ENCODE measurements at regions not wholly inside any gene's neighbourhood (a gene's known extent, or its start where the extent isn't known, plus 50 kb on each side); places are given as distances from the start of the nearest gene placed in this dataset.

GRCh38 chr1:88063605-88064004 is 620.5 kb upstream of the PKN2 start:
- no peak for DNase-seq (ENCODE audit: low spot score)

DNA sequence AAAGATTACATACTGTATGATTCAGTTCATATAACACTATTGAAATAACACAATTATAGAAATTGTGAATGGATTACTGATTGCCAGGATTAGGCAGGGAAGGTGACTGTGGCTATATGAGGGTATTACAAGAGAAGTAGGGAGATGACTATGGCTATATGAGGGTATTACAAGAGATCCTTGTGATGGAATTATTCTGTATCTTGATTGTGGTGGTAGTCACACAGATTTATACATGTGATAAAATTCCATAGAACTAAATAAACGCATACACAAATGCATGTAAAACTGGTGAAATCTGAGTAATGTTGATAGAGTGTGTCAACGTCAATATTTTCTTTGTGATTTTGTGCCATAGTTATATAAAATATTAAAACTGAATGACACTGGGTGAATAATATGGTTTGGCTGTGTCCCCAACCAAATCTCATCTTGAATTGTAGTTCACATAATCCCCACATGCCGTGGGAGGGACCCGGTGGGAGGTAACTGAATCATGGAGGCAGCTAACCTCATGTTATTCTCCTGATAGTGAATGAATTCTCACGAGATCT is 615.6 kb upstream of the PKN2 start:
- no peak for DNase-seq (ENCODE audit: low spot score)

- DNase-seq (ENCODE audit: low spot score): no peak
Observed at GRCh38 chr1:88070956-88071355, 613.1 kb upstream of the PKN2 start.

GRCh38 chr1:88074661-88075060 is 609.4 kb upstream of the PKN2 start:
- DNase-seq (ENCODE audit: low spot score): no peak

- DNase-seq (ENCODE audit: low spot score): no peak
Observed at GRCh38 chr1:88075813-88076212, 608.3 kb upstream of the PKN2 start.

GRCh38 chr1:88079036-88079435 is 605.0 kb upstream of the PKN2 start:
- DNase-seq (ENCODE audit: low spot score): no peak

DNA sequence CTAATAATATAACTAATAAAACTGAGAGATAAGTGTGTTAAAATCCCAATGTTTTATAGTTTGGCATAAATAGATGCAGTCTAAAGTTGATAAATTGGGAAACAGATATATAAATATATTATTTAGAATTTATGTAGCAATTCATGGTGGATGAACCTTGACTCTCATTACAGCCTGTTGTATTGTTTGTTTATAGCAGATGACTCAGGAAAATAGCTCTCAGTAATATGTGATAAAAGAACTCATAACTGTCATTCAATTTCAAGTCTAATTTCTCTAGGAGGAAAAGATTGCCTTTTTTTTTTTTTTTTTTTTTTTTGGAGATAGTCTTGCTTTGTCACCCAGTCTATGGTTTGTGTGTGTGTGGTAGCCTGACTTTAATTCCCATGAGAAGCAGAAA is 603.2 kb upstream of the PKN2 start:
- DNase-seq (ENCODE audit: low spot score): no peak

DNA sequence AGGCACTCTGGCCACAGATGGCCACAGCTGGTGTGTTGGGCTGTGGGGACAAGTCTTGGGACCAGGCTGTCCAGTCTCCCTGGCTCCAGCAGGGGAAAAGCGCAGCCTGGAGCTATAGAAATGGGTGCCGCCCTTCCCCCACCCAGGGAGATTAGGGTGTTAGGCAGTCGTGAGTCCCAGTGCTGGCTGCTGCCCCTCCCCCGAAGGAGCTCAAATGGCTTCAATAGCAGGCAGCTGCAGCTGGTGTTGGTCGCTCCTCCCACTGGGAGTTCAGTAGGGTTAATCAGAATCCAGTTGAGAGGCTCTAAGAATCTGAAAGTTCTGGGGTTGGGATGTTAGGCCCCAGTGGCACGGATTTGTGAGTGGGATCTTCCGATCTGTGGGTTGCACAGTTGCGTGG is 595.6 kb upstream of the PKN2 start:
- DNase-seq (ENCODE audit: low spot score): no peak

DNA sequence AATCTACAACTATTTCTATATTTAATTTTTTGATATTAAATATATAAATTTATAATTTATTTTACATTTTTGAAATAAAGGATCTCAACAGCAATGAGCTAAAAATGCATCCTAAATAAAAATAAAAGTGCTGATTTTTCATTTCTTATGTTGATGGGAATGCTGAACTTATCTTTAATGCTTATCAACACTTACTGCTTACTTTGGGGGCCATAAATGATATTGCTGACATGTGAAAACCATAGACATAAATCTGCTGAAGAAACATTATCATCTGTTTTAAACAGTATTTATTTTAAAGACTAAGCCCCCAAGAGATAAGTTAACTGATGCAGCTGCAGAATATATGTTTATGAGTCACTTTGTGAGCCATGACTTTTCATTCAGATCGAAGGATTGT is 594.1 kb upstream of the PKN2 start:
- DNase-seq (ENCODE audit: low spot score): no peak

GRCh38 chr1:88098881-88099280 is 585.2 kb upstream of the PKN2 start:
- no peak for DNase-seq (ENCODE audit: low spot score)

GRCh38 chr1:88101041-88101440 is 583.0 kb upstream of the PKN2 start:
- no peak for DNase-seq (ENCODE audit: low spot score)

DNA sequence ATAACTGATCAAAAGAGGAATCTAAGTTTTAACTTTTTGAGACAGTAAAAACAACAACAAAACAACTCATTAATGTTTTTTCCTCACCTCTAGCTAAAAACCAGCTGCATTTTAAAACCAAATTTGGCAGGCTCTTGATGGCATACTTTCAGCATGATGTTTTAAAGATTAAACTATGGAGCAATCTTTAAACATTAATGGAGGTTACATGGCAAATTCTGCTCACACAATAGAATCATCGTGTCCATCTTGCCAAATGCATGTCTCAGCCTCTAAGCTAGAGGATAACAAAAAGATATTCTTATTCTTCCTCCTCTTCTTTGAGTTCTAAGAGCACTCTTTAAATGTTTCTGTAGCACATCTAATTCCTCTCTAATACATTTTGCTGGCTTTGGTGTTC is 579.8 kb upstream of the PKN2 start:
- no peak for DNase-seq (ENCODE audit: low spot score)

DNA sequence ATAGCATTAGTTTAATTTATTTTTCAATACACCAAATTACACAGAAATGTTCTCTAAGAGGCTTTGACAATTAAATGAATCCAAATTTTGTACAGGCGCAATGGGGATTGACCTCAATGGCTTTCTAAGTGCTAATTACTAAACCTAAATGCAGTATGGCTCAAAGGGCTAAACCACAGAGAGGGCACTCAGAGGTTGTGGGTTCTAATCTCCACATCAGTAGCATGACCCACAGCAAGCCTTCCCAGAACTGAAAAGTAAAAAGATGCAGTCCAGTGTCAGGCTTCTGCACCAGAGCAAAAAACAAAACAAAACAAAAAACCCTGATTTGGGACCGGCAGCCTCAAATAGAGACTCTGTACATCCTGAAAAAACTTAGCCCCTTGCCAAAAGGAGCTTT is 579.2 kb upstream of the PKN2 start:
- no peak for DNase-seq (ENCODE audit: low spot score)

GRCh38 chr1:88111816-88112215 is 572.3 kb upstream of the PKN2 start:
- no peak for DNase-seq (ENCODE audit: low spot score)

DNA sequence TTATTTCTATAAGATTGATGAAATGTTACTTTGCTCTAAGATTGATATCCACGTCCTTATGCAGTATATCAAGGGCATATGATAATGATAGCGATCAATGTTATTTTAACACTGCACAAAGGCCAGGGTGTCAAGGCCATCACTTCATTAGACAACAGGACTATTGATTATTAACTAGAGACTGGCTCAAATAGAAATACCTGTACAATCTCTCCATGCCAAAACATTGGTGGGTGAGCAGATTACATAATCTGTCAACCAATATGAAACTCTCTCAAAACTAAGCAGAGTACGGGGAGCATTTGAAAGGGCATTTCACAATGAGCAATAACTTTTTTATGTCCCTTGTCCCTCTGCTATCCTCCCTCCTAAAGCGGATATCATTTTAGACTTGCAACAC is 566.5 kb upstream of the PKN2 start:
- no peak for DNase-seq (ENCODE audit: low spot score)

DNA sequence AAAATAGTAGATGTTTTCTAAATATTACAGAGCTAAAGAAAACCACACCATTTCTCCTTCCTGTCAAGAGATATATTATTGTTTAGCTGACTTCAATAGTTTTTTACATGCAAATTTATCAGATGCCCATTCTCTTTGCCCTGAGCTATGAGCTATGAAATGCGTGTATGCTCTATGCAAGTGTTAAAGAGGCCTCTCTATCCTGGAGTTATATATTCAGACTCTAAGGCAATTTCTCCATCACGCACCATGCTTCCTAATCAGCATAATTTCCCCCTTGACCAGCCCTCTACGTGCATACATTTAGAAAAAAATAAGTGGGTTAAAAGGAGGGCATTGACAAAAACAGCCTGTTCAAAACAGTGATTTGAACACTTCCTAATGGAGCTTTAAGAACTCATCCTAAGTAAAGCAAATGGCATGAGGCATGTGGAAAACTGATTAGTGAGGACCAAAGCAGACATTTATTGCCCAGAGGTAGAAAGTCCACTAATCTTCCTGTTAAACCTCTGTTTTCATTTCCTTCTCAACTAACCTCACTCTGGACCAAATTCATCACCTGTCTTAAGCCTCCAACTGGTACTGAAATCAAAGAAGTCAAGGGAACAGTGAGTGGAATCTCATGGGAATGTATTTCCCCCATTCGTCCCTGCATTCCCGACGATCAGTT is 565.8 kb upstream of the PKN2 start:
- no peak for DNase-seq (ENCODE audit: low spot score)

DNA sequence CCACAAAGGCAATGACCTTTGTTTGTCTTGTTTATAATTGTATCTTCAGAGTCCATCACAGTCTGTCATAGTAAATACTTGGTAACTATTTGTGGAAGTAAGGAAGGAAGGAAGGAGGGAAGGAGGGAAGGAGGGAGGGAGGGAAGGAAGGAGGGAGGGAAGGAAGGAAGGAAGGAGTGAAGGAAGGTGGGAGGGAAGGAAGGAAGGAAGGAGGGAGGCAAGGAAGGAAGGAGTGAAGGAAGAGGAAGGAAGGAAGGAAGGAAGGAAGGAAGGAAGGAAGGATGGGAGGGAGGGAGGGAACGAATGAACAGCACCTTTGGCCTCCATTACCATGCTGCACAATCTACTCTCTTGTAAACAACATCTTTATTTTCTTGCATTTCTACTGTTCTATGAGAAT is 559.5 kb upstream of the PKN2 start:
- DNase-seq (ENCODE audit: low spot score): no peak

GRCh38 chr1:88126467-88126866 is 557.6 kb upstream of the PKN2 start:
- DNase-seq (ENCODE audit: low spot score): no peak

DNA sequence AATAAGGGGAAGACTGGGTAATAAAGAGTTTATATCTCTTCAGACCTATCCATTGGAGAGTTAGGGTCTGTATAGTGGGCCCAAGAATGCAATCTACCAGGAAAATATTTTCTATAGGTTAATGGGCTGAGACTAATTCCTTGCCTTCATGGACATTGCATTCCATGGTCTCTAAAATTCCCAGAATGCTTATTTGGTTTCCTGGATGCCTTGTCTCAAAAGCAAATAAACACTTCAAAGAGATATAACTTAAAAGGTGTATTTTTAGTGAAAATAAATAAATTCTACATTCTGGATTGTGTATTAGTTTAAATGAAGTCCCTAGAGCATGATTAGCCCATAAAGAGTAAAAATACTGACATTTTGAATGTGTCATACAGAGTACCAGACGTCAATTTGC is 550.1 kb upstream of the PKN2 start:
- DNase-seq (ENCODE audit: low spot score): no peak

GRCh38 chr1:88134983-88135921 is 548.8 kb upstream of the PKN2 start:
- DNase-seq (ENCODE audit: low spot score): no peak

DNA sequence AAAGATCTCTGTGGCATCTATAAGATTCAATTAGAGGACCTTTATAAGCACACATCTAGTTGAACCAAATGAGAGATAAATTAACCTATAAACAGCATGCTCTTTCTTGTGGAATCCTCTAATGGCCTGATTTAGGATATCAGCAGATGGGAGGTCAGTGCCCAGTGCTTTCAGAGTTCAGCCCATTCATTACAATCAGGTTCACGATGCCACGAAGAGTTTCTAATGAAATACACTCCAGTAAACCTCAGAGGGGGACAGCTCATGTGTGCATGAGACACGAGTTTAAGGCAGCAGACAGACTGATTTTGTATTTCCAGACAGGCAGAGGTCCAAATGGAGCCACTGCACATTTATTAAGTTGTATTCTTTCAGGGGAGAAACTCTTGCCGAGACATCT is 544.4 kb upstream of the PKN2 start:
- no peak for DNase-seq (ENCODE audit: low spot score)

- DNase-seq (ENCODE audit: low spot score): no peak
Observed at GRCh38 chr1:88140325-88140724, 543.7 kb upstream of the PKN2 start.

DNA sequence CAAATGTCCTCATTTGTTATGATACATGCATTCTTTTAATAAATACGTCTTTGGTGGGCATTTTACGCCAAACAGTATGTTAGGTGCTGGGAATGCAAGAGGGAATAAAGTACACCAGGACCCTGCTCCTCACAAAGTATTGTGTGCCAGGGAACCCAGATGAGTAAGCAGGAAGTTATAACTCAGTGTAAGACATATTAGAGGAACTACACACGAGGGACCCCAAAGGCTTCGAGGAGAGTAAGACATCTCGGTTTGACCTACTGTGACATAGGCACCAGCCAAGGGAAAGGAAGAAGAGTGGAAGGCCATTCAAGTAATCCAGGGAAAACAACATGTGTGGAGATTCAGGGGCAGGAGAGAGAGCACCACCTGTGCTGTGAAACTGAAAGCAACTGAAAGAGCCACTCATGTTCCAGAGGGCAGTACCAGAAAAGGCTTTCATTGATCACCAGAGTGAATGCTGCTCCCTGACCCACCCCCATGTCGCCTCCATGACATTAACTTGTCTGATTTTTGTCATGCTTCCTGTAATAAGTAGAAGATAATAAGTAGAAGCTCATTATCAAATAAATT is 542.5 kb upstream of the PKN2 start:
- DNase-seq (ENCODE audit: low spot score): no peak
